Parathyroid adenoma (tissue), 2 donors: ENCODE measurements at regions not wholly inside any gene's neighbourhood (a gene's known extent, or its start where the extent isn't known, plus 50 kb on each side); places are given as distances from the start of the nearest gene placed in this dataset.

ENCODE experiments used
- H2AFZ ChIP-seq: fragments of 300-600 bp; sonication (generic); one replicate; pipeline ENCODE4 v1.7.0; 2017; ENCODE audit warnings: antibody characterized with exemption, mild to moderate bottlenecking
- H3K27ac ChIP-seq: fragments of 300-600 bp; sonication (generic); one replicate; pipeline ENCODE4 v1.7.0; 2017
- H3K27me3 ChIP-seq: fragments of 300-600 bp; sonication (generic); one replicate; pipeline ENCODE4 v1.7.0; 2017; ENCODE audit warnings: low read length; ENCODE audit not compliant: control insufficient read depth, insufficient read depth
- H3K36me3 ChIP-seq: fragments of 300-600 bp; sonication (generic); one replicate; pipeline ENCODE4 v1.7.0; 2017; ENCODE audit warnings: low read length; ENCODE audit not compliant: control insufficient read depth, insufficient read depth
- H3K4me1 ChIP-seq: fragments of 300-600 bp; sonication (generic); one replicate; pipeline ENCODE4 v1.7.0; 2017; ENCODE audit warnings: control low read depth
- H3K4me2 ChIP-seq: fragments of 300-600 bp; sonication (generic); one replicate; pipeline ENCODE4 v1.7.0; 2017; ENCODE audit warnings: low read length
- H3K4me3 ChIP-seq: fragments of 300-600 bp; sonication (generic); one replicate; pipeline ENCODE4 v1.7.0; 2017; ENCODE audit warnings: low read depth, low read length
- H3K79me2 ChIP-seq: fragments of 300-600 bp; sonication (generic); one replicate; pipeline ENCODE4 v1.7.0; 2017; ENCODE audit warnings: control low read depth
- H3K9ac ChIP-seq: fragments of 300-600 bp; sonication (generic); one replicate; pipeline ENCODE4 v1.7.0; 2017; ENCODE audit warnings: mild to moderate bottlenecking
- H3K9me3 ChIP-seq: fragments of 300-600 bp; sonication (generic); one replicate; pipeline ENCODE4 v1.7.0; 2017; ENCODE audit warnings: low read length; ENCODE audit not compliant: control insufficient read depth
- CTCF ChIP-seq: fragments of 300-600 bp; sonication (generic); IDR thresholded peaks from one replicate; pipeline ENCODE4 v1.7.0; 2017; ENCODE audit warnings: antibody characterized with exemption, mild to moderate bottlenecking
- donor health status: primary hyperparathyroidism.

GRCh38 chr17:77291591-77292386, 151.0 kb downstream of the SEC14L1 start:
- no peaks in the 10 kb centered on the region for H3K9me3 ChIP-seq
- no peak overlapping the region for H3K9ac ChIP-seq
- no peaks in the 10 kb centered on the region for H3K27me3 ChIP-seq
- H3K4me2 ChIP-seq: no peak overlapping the region
- no peaks in the 10 kb centered on the region for H3K36me3 ChIP-seq
- no peak overlapping the region for H3K4me3 ChIP-seq
- no peak overlapping the region for H3K27ac ChIP-seq
- H3K79me2 ChIP-seq: peaks cover 17% of the 10 kb centered on the region
- no peak overlapping the region for H2AFZ ChIP-seq
- peaks cover 14% of the 10 kb centered on the region for H3K4me1 ChIP-seq
- no peak for TF ChIP-seq CTCF

DNA sequence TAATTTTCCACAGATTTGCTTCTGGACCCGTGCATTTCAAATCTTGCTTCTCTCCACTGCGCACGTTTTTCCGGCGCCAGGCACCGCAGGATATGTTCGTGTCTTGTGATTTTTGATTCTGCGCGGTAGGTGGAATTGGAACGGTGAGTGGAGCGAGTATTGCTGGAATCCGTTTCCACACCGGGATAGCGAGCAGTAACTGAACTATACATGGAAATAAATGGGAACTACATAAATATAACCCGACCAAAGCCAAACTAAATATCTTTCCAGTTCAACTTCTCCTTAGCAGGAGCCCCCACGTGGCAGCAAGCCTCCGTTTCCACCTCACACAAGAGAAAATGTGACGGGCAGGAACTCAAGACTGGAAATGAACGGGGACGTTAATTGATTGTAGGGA, 154.0 kb downstream of the SEC14L1 start:
- Histone ChIP-seq H3K27me3 (no peaks in the 10 kb centered on the region), H3K4me2 (no peak overlapping the region), H3K79me2 (peaks cover 20% of the 10 kb centered on the region), H3K36me3 (no peaks in the 10 kb centered on the region), H3K4me3 (no peak overlapping the region), H3K4me1 (peaks cover 17% of the 10 kb centered on the region), H3K9me3 (no peaks in the 10 kb centered on the region), H2AFZ (no peak overlapping the region), H3K27ac (no peak overlapping the region), H3K9ac (no peak overlapping the region)
- TF ChIP-seq CTCF: no peak

DNA sequence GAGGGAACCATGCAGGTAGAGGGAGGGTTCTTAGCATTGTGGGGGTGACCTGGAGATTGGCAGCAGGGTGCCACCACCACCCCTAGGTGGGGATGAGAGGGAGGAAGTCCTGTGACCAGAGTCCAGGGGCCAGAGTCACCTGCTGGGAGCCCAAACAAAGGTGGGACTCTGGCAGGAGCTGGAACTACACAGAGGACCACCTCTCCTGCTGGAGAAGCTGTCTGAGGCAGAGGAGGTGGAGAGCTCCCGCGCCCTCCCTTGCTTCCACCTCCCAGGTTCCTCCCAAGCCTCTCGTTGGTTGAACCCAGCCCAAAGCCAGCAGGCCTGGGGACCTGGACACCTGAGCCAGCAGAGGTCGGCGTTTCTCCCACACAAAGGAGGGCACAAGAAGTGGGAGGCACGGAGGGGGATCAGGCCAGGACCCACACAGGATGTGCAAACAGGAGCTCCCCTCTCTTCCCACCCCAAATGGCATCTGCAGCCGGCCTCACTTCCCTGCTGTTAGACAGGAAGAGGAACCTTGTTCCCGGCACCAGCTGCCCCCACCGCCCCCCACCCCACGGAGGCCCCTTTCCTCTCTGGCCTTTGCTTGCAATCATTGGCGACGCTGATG, 154.6 kb downstream of the SEC14L1 start:
- H3K4me2 ChIP-seq: no peak overlapping the region
- no peaks in the 10 kb centered on the region for H3K27me3 ChIP-seq
- H2AFZ ChIP-seq: no peak overlapping the region
- H3K27ac ChIP-seq: no peak overlapping the region
- H3K4me3 ChIP-seq: no peak overlapping the region
- no peaks in the 10 kb centered on the region for H3K36me3 ChIP-seq
- no peaks in the 10 kb centered on the region for H3K9me3 ChIP-seq
- peaks cover 17% of the 10 kb centered on the region for H3K79me2 ChIP-seq
- peaks cover 23% of the 10 kb centered on the region for H3K4me1 ChIP-seq
- no peak for TF ChIP-seq CTCF
- H3K9ac ChIP-seq: no peak overlapping the region

GRCh38 chr17:77296769-77297409, 156.1 kb downstream of the SEC14L1 start:
- H3K9ac ChIP-seq: no peak overlapping the region
- H3K27me3 ChIP-seq: no peaks in the 10 kb centered on the region
- no peak overlapping the region for H3K4me3 ChIP-seq
- no peak for TF ChIP-seq CTCF
- peaks cover 23% of the 10 kb centered on the region for H3K4me1 ChIP-seq
- no peak overlapping the region for H2AFZ ChIP-seq
- H3K79me2 ChIP-seq: peaks cover 22% of the 10 kb centered on the region
- H3K9me3 ChIP-seq: no peaks in the 10 kb centered on the region
- no peak overlapping the region for H3K27ac ChIP-seq
- no peak overlapping the region for H3K4me2 ChIP-seq
- H3K36me3 ChIP-seq: no peaks in the 10 kb centered on the region
